Ishikawa (cell line): ENCODE measurements at regions not wholly inside any gene's neighbourhood (a gene's known extent, or its start where the extent isn't known, plus 50 kb on each side); places are given as distances from the start of the nearest gene placed in this dataset.

Experiments used
- CEBPB ChIP-seq: IDR thresholded peaks from 2 replicates; pipeline ENCODE4 v1.6.1; 2012
- CREB1 ChIP-seq: IDR thresholded peaks from 2 replicates; pipeline ENCODE4 v1.6.1; 2012; ENCODE audit warnings: low read depth
- EGR1 ChIP-seq: IDR thresholded peaks from 2 replicates; pipeline ENCODE4 v1.6.1; 2012
- EP300 ChIP-seq: IDR thresholded peaks from 2 replicates; pipeline ENCODE4 v1.6.1; 2012; ENCODE audit warnings: borderline replicate concordance
- FOXM1 ChIP-seq: IDR thresholded peaks from 2 replicates; pipeline ENCODE4 v1.6.1; 2012; ENCODE audit warnings: low read depth, borderline replicate concordance
- NFIC ChIP-seq: IDR thresholded peaks from 2 replicates; pipeline ENCODE4 v1.6.1; 2012
- RAD21 ChIP-seq: IDR thresholded peaks from 2 replicates; pipeline ENCODE4 v1.6.1; 2012; ENCODE audit warnings: low read depth
- REST ChIP-seq: IDR thresholded peaks from 2 replicates; pipeline ENCODE4 v1.6.1; 2012; ENCODE audit warnings: low read depth, mild to moderate bottlenecking
- TAF1 ChIP-seq: IDR thresholded peaks from 2 replicates; pipeline ENCODE4 v1.6.1; 2012; ENCODE audit warnings: low read depth, mild to moderate bottlenecking
- TCF12 ChIP-seq: IDR thresholded peaks from 2 replicates; pipeline ENCODE4 v1.6.1; 2012; ENCODE audit warnings: low read depth
- TEAD4 ChIP-seq: IDR thresholded peaks from 2 replicates; pipeline ENCODE4 v1.6.1; 2012
- USF1 ChIP-seq: IDR thresholded peaks from 2 replicates; pipeline ENCODE4 v1.6.1; 2012
- YY1 ChIP-seq: IDR thresholded peaks from 2 replicates; pipeline ENCODE4 v1.6.1; 2012; ENCODE audit warnings: low read depth
- ZBTB7A ChIP-seq: IDR thresholded peaks from 2 replicates; pipeline ENCODE4 v1.6.1; 2012; ENCODE audit warnings: low read depth
- TF ChIP-seq, protein P1 (sequence below): IDR thresholded peaks from 2 replicates; pipeline ENCODE4 v1.6.1; 2012

GRCh38 chr1:88350648-88351047 lies 333.4 kb upstream of the PKN2 start:
- TF ChIP-seq CREB1 (no peak), TEAD4 (no peak), RAD21 (no peak), TCF12 (no peak), REST (no peak), CEBPB (no peak), TAF1 (no peak)
- TF ChIP-seq, protein P1, sequence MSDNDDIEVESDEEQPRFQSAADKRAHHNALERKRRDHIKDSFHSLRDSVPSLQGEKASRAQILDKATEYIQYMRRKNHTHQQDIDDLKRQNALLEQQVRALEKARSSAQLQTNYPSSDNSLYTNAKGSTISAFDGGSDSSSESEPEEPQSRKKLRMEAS = no peak

DNA sequence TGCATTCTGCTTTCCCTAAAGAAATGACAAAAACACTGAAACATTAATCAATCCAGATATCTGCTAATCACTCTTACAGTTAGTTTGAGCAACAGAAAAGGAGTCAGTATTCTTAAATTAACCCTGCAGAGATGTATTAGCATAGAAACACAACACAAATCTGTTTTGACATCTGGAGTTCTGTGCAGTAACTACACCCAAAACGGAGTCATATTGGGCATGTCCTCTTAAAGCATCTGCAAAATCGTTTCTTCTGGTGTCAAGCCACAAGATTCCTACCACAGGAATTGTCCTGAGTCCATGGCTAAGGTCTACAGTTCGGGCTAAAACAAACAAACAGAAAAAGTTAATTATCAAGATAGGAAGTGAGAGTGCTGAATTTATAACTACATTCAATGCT lies 332.1 kb upstream of the PKN2 start:
- TF ChIP-seq FOXM1 (no peak), NFIC (no peak), TCF12 (no peak), YY1 (no peak), USF1 (no peak), TAF1 (no peak), CREB1 (no peak), TEAD4 (no peak), RAD21 (no peak), CEBPB (no peak), EP300 (no peak), ZBTB7A (no peak), EGR1 (no peak), REST (no peak)
- TF ChIP-seq, protein P1 = no peak

GRCh38 chr1:88354256-88354655 lies 329.8 kb upstream of the PKN2 start:
- no peak for TF ChIP-seq EGR1
- TF ChIP-seq CREB1 = no peak
- no peak for TF ChIP-seq TCF12
- TF ChIP-seq YY1 = no peak
- no peak for TF ChIP-seq USF1
- TF ChIP-seq RAD21 = no peak
- no peak for TF ChIP-seq CEBPB
- TF ChIP-seq REST = no peak
- TF ChIP-seq ZBTB7A = no peak
- TF ChIP-seq FOXM1 = no peak
- no peak for TF ChIP-seq TEAD4
- no peak for TF ChIP-seq NFIC
- TF ChIP-seq TAF1 = no peak
- no peak for TF ChIP-seq EP300
- TF ChIP-seq, protein P1 = no peak

DNA sequence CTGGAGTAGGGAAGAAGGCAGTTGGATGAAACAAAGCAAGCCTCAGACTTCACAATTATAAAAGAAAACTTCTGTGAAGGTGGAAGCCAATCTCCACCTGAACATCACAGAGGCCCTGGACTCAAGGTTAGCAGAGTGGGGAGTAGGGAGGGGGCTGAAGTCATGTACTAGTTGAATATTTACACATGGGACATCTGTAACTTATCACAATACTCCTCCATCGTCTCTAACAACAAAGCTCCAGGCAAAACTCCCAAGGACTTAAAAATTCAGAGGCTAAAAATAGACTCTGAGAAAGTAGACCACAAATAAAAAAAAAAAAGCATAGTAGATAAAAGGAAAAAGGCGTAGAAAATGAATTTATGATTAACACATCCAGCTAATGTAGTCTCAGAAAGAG lies 326.3 kb upstream of the PKN2 start:
- TF ChIP-seq CREB1 (no peak), EP300 (no peak), TAF1 (no peak), EGR1 (no peak), FOXM1 (no peak), CEBPB (no peak), TCF12 (no peak), ZBTB7A (no peak), TEAD4 (no peak), YY1 (no peak), REST (no peak), NFIC (no peak), USF1 (no peak), RAD21 (no peak)
- TF ChIP-seq, protein P1 = no peak
